Activated CD4-positive, CD25-positive, alpha-beta regulatory T cell treated with anti-CD3 and anti-CD28 coated beads, Interleukin-2, amount 50 U/mL, for 72 hours (primary cell): ENCODE measurements at regions not wholly inside any gene's neighbourhood (a gene's known extent, or its start where the extent isn't known, plus 50 kb on each side); places are given as distances from the start of the nearest gene placed in this dataset.

Experiments used
- DNase-seq: peaks from one replicate; pipeline ENCODE4 v3.0.0; 2021

- DNase-seq = no peak
Measured at GRCh38 chr22:46092011-46092410, 58.3 kb upstream of the PPARA start.

- DNase-seq = no peak
Measured at GRCh38 chr22:46092670-46093410, 57.5 kb upstream of the PPARA start.

GRCh38 chr22:46093796-46094195 lies 56.5 kb upstream of the PPARA start:
- DNase-seq = no peak

- DNase-seq = no peak
Measured at GRCh38 chr22:46094676-46095075, 55.6 kb upstream of the PPARA start.

GRCh38 chr22:46096051-46096450 lies 54.3 kb upstream of the PPARA start:
- no peak for DNase-seq

GRCh38 chr22:46096706-46097230 lies 53.6 kb upstream of the PPARA start:
- no peak for DNase-seq

- DNase-seq = no peak
Measured at GRCh38 chr22:46097268-46097900, 52.9 kb upstream of the PPARA start.

GRCh38 chr22:46098525-46099475 lies 51.5 kb upstream of the PPARA start:
- no peak for DNase-seq

- no peak for DNase-seq
Measured at GRCh38 chr22:46099740-46100139, 50.6 kb upstream of the PPARA start.

GRCh38 chr22:46100401-46101105 lies 49.8 kb upstream of the PPARA start:
- no peak for DNase-seq
